ENCODE measurements at regions not wholly inside any gene's neighbourhood (a gene's known extent, or its start where the extent isn't known, plus 50 kb on each side); places are given as distances from the start of the nearest gene placed in this dataset.

DNA sequence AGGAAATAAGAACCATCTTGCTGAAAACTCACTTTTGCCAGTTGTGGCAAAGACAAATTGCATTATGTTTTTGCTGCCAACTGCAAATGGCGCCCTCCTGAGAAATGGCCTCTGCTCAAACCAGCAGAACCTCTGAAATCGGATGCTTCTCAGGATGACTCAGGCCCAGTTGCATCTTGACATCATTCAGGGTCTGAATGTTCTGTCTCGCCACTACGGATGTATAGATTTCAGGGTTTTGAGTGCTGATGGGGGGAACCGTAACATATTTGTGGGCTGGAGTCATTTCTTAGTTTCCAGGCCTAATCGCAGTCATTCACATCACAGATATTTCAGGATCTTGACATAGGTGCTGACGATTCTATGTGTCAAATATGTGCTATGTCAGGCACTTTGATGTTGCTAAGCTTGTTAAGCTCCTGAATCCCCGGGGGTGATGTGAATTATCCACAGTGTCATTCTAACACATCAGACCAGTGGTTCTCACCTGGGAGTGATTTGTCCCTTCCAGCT lies 207.1 kb downstream of the NFATC2 start:
- no peak for DNase-seq

DNA sequence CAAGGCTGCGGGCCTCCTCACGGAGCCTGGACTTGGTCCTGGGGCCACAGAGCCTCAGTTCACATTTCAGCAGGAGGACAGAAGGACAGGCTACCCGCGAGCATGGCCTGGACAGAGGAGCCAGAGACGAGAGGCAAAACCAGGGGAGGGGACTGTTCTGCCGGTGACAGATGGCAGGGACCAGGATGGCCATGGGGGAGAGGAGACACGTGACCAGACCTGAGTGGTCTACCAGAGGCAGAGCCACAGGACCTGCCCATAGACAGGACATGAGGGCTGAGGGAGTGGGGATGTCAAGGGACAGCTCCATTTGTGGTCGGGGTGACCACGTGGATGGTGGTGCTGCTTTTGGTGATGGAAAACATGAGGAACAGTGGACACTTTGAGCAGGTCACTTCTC lies 207.9 kb downstream of the NFATC2 start:
- DNase-seq: no peak

DNA sequence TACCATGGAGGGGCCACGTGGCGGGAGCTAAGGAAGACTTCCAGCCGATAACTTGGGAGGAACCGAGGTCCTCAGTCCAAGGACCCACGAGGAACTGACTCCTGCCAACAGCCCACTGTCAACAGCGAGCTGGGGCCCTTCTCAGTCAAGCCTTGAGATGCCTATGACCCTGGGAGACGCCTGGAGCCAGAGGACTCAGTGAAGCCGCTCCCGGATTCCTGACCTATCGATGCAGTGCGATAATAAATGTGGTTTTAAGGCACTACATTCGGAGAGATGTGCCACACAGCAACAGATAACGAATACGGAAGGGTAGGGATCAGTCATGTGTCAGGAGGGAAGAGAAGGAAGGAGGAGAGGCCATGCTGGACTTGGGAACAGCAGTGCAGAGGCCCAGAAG lies 208.5 kb downstream of the NFATC2 start:
- no peak for DNase-seq

DNA sequence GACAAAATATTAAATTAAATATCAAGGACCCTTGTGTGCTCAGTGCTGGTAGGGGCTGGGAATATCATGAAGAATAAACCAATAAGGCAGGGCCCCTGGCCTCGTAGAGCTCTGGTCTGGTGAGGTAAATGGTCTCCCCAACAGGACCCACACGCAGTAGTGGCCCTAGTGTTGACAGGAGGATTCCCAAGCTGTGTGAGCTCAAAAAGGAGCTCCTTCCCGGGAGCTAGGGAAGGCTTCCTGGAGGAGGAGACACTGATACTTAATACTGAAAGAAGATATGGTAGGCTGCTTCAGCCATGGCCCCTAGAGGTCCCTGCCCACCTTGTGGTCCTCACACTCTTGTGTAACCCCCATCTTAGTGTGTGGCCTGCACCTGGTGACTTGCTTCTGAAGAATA lies 209.1 kb downstream of the NFATC2 start:
- no peak for DNase-seq

DNA sequence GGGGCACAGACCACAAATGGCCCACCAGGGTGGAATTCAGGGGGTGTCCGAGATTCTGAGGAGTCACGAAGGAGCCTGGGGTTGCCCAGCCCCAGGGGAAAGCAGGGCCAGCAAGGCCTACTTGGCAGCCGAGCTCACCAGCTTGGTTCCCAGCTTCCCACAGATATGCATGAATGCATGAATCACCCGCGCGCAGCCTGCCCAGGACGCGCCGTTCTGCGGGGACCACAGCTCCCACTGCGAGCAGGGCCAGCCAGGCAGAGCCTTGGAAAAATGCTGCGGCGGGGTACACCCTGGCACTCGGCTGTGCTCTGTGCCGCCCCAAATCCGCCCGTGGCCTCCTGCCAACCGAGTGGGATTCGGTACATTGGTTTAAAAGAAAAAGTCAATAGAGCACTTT lies 211.0 kb downstream of the NFATC2 start:
- no peak for DNase-seq

DNA sequence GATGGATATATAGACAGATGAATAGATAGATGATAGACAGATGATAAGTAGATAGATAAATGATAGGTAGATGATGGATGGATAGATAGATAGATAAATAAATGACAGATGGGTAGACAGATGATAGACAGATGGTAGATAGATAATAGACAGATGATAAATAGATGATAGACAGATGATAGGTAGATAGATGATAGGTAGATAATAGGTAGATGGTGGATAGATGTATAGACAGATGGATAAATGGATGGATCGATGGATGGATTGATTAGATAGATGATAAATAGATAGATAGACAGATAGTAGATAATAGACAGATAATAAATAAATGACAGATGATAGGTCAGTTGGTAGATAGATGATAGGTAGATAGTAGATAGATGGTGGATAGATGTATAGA lies 212.7 kb downstream of the NFATC2 start:
- no peak for DNase-seq

DNA sequence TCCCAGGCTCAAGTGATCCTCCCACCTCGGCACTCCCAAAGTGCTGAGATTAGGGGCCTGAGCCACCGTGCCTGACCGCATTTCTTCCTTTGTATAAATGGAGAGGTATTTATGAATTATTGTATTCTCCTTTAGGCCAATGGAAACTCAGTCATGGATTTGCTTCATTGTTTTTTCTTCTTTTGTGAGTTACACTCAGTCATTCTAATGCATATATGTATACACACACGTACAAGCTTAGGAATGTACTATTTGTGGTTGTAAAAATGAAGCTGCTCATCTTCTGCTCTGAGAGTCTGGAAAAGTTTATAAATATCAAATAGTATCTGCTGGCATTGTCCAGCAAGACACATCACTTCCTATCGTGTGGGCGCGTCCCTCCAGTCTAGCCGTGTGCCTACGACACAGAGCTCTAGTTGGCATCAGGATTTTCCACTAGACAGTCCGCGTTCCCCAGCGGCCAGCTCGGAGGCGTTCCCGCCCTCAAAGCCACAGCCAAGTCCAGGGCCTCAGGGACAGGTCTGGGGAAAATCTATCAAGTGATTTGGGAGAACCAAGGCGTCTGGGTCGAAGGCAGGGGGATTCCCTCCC lies 215.2 kb downstream of the NFATC2 start:
- DNase-seq: no peak

DNA sequence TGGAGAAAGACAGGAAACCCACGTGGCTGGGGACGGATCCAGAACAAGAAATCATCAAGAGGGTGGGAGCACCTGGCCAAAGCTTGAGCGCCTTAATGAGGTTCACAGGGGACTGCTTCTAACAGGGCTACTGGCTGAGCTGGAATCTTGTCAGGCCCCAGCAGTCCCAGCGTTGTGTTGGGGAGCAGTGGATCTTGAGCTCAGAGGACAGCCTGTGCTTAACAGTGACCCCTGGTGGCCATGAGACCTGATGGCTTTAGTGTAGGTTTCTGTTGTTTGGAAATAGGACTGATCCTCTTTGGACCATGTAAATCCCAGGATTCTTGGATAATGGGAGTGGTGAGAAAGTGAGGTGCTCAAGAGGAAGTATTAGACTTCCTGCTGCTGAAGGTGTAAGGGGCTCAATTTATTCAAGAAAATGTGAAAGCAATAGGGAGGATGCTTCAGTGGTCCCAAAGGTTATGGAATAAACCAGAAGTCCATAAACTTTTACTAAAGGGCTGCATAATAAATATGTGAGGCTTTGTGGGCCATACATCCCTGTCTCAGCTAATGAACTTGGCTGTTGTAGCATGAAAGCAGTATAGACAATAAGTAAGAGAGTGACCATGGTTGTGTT lies 216.2 kb downstream of the NFATC2 start:
- DNase-seq: peak; percentile 57

DNA sequence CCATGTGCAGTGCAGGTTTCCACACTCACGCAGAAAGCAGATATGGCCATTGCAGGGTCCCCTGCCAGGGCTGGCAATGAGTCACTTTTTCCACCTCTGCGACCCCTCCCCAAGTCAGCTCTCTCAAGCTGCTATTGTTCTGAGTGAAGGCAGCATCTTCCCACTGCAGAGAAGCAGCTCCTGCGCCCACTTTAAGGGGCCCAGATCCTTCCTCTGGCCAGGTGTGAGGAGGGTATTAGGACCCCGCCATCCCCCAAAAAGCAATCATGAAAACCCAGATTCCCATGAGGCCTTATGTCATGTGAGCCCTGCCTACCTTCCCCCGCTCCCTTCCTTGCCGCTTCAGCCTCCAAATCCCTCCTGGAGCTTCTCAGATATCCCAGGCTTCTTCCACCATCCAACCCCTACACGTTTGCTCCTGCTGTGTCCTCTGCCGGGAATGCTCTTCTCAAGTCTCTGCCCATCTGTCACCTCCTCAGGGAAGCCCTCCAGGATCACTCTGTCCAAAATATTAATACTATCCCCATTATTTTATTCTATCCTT lies 220.3 kb downstream of the NFATC2 start:
- DNase-seq: no peak

DNA sequence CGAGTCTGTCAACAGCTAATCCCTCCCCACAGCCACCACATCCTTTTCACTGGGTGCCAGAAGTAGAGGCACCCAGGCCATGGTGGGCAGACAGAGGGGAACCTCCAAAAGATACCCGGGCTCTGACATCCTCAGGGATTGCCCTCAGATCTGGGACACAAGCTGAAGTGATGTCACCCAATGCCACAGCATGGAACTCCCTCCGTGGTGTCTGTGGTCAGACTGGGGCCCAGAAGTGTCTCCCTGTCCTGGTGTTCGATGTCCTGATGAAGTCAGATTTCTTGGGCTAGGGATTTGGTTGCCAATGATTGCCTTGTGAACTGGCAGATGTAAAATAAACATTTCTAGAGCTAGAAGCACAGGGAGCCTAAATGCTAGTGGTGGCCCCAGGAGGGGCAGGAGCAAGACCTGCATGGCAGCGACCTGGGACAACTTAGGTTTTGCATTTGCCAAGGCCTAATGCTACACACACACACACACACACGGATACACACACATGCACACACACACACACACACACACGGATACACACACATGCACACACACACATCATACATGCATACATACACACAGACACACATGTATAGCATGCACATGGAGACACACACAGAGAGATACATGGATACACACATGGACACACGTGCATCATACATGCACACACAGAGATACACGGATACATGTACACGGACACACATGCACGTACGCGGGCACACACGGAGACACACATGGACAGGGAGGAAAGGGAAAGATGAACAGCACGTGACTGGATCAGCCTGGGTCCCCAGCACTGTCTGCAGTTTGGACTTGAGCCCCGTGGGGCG lies 221.0 kb downstream of the NFATC2 start:
- DNase-seq: no peak

DNA sequence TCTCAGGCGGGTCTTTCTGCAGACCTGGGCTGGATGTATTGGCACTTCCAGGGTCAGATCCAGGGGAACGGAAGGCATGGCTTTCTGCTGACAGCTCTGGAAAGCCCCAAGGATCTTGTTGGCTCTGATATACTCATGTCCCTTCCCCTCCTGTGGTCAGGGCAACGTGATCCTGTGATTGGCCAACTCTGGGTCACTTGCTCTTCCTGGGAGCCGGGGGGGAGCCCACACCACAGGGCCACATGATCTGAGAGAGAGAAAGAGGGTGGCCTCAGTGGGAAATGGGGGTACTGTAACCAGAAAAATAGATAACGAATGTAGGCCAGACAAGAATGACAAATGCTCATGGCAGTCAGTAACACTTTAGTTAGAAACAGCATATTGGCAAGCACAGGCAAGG lies 223.0 kb downstream of the NFATC2 start:
- no peak for DNase-seq

DNA sequence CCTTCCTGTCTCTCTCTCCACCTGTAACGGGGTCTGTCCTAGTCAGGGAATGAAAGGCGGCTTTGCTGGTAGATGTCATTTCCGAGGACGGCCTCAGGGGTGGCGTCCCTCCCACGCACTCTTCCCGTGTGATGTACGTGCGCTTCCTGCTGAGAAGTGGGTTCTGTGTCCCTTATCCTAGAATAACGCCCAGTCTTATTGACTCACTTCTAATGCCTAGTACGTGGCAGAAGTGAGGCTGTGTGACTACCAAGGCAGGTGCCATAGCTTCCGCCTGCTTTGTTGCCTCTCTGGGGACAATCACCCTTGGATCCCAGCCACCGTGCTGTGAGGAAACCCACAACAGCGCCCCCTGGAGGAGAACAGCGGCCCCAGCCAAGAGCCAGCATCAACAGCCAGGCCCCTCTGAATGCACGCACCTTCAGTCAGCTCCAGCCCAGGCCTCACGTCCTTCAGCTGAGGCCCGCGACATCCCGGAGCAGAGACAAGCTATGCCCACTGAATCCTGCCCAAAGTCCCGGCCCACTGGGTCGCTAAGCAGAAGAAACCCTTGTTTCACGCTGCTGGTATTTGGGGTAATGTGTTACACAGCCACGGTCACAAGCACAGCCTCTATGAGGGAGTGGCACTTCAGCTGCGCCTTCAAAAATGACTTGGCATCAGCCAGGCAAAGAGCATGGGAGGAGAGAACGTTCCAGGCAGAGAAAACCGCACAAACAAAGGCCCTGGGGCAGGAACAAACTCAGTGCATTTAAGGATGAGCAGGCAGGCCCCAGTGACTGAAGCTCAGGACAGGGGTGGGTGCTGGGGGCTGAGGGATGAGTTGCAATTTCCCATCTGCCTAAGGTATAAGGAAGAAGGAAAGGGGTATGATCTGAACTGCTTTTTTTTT lies 224.2 kb downstream of the NFATC2 start:
- DNase-seq: peak; percentile 45

DNA sequence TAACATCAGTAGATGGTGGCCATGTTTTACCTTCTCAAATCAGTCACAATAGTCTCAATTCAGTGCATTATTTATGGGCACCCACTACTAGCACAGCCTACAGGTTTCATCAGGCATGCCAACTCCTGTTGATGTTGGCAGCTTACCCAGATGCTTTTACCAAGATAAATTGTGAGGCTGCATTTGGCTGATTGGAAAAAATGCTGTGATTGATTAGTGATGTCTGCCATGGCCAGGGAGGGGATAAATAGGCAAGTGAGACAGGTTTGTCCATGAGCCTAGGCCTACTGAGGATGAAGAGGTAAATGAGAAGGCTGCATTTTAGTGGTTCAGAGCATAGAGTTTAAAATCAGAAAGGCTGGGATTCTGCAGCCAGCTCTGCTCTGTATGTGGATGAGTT lies 227.1 kb downstream of the NFATC2 start:
- DNase-seq: no peak

DNA sequence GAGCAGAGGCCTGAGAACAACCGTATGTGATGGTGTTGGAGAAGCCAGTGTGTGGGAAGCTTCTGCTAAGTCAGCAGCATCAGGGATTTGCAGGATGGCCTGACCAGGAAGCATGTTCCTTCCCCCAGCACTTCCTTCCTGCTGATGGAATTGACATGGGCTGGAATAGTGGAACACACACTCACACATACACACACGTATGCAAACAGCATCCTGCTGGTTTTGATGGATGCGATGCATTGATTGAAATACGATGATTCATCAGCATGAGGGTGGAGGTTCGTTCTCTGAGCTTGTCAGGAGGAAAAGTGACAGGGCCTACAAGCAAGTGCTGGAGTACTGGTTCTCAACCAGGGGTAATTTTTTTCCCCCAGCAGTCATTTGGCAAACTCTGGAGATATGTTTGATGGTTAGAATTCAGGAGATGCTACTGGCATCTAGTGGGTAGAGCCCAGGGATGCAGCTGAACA lies 229.1 kb downstream of the NFATC2 start:
- no peak for DNase-seq

DNA sequence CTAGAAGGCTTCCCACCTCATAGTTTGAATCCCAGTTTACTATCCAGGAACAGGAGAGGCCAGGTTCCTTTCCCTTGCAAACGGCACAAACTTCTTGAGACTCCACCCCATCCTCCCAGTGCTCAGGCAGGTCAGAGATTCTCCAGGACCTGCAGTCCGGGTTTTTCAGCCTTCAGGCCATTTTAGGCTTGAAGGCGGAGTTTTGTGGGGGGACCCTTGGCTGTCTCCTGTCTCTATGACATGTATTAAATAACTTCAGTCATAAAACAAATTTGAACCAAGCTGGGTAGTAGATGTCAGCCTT lies 230.1 kb downstream of the NFATC2 start:
- no peak for DNase-seq

DNA sequence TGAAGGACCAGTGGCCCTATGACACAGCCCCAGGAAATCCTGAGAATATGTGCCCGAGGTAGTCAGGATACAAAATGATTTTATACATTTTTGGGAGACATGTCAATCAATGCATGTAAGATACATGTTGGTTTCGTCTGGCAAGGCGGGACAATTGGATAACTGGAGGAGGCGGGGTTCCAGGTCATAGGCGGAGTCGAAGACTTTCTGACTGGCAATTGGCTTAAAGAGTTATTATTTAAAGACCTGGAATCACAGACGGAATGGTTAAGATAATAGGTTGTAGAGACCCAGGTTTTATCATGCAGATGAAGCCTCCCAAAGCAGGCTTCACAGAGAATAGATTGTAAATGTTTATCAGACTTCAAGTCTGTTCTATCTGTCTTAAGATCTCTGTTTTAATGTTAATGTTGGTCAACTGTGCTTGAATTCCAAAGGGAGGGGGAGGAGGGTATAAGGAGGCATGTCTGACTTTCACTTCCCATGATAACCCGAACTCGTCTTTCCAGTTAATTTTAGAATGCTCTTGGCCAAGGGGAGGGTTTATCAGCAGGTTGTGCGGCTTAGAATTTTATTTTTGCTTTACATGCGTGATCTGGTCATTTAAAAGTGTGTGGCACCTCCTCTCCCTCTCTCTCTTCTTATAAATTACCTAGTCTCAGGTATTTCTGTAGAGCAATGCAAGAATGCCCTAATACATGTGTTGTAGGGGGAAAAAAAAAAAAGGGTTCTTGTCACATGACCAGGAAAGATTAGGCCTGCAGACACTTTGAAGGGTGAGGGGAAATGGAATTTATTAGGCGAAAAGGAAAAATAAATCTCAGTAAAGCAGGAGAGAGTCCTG lies 230.7 kb downstream of the NFATC2 start:
- no peak for DNase-seq

DNA sequence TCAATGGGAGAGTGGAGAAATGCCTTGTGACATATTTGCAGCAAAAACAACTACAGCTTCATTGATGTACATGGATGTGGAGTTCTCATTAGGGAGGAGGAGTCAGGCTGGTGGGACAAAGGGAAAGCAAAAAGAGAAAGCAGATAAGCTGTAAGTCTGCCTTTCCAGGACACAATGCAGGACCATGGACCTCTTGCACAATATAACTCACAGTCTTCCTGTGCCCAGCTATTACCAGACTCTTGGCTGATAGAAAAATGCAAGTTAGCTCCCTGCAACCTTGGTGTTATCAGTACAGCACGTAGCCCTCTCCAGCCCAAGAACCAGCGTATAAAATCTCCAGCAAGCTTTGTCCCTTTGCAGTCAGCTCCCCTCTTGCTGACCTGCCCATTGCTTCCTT lies 232.3 kb downstream of the NFATC2 start:
- DNase-seq: no peak

DNA sequence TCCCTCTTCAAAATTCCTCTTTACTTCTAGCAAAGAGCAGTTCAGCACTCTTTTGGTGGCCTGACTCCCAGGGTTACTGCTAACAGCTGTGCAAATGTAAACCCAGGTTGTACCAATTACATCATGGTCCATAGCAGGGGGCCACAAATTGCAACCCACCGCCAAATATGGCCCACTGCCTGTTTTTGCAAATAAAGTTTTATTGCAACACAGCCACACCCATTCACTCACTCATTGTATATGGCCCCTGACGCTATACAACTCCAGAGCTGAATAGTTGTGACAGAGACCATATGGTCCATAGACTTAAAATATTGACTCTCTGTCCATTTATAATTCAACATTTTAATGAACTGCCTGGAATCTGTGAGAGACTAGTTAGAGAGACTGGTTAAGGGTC lies 233.4 kb downstream of the NFATC2 start:
- no peak for DNase-seq

DNA sequence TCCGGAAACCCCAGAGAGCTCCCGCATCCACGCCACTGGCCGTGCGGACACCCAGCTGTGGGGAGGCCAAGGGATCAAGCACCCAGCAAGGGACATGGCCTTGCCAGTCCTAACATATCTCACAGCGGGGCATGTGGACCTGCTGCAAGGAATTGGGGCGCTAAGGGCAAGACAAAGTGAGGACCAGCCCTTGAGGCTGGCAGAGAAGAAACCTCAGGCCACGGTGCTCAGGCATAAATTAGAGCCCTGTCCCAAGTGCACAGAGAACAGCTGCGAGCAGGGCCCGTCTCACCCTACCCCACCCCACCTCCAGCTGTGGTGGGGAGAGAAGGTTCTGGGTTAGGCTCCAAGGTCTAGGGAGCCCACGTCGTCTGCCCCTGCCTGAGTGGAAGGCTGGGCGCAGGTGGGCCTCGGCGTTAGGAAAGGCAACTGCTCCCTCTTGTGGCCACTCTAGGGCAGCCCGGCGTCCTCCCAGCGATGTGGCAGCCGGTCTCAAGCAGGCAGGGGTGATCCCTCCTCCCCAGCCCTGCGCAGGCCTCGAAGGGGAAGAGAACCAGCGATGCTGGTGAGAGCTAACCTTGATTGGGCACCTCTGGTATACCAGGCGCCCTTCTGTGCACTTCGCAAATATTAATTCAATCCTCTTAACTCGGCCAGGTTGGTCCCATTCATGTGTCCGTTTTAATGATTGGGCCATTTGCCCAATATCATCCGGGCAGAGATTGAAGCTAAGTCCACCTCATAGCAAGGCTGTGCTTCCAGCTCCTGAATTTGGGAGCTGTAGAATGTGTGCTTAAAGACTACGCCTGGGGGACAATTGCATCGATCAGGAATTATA lies 235.8 kb downstream of the NFATC2 start:
- peak; percentile 69 for DNase-seq

DNA sequence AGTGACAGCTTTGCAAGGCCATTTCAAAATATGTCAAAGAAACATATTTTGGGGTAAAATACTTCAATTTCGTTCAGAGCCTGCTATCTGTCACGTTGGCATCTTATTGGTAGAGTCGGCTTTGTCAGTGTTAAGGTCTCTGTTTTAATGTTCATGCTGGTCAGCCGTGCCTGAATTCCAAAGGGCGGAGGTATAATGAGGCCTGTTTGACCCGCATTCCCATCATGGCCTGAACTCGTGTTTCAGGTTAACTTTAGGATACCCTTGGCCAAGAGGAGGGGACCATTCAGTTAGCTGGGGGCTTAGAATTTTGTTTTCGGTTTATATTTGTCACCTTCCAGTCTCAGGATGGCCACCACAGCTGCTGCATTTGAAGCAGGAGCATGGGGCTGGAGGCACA lies 236.4 kb downstream of the NFATC2 start:
- no peak for DNase-seq
